MM.1S (cell line): ENCODE measurements at regions not wholly inside any gene's neighbourhood (a gene's known extent, or its start where the extent isn't known, plus 50 kb on each side); places are given as distances from the start of the nearest gene placed in this dataset.

Source experiments
- DNase-seq: peaks from one replicate; pipeline ENCODE4 v3.0.0-alpha.2; 2015
- H2AFZ ChIP-seq: fragments of 300-600 bp; sonication (generic); 2 replicates; pipeline ENCODE4 v1.6.0; 2016; ENCODE audit warnings: antibody characterized with exemption, low read length
- H3F3A ChIP-seq: fragments of 300-600 bp; sonication (generic); 2 replicates; pipeline ENCODE4 v1.6.1; 2016; ENCODE audit warnings: mild to moderate bottlenecking, antibody characterized with exemption, low read length, moderate library complexity, mixed read lengths; ENCODE audit not compliant: insufficient read depth
- H3K27ac ChIP-seq: fragments of 300-600 bp; sonication (generic); 2 replicates; pipeline ENCODE4 v1.5.1; 2016; ENCODE audit warnings: mild to moderate bottlenecking, low read length
- H3K27me3 ChIP-seq: fragments of 300-600 bp; sonication (generic); replicated peaks from 2 replicates; pipeline ENCODE4 v1.6.0; 2016; ENCODE audit warnings: low read length; ENCODE audit not compliant: insufficient read depth
- H3K36me3 ChIP-seq: fragments of 300-600 bp; sonication (generic); replicated peaks from 2 replicates; pipeline ENCODE4 v1.6.1; 2016; ENCODE audit warnings: mild to moderate bottlenecking, low read length, mixed read lengths; ENCODE audit not compliant: insufficient read depth
- H3K4me1 ChIP-seq: fragments of 300-600 bp; sonication (generic); 2 replicates; pipeline ENCODE4 v1.6.1; 2016; ENCODE audit warnings: low read length, mixed read lengths
- H3K4me2 ChIP-seq: fragments of 300-600 bp; sonication (generic); 2 replicates; pipeline ENCODE4 v1.6.0; 2016; ENCODE audit warnings: low read depth, low read length
- H3K4me3 ChIP-seq: fragments of 300-600 bp; sonication (generic); 2 replicates; pipeline ENCODE4 v1.5.1; 2016; ENCODE audit warnings: low read length, mixed read lengths
- H3K79me2 ChIP-seq: fragments of 300-600 bp; sonication (generic); 2 replicates; pipeline ENCODE4 v1.6.1; 2016; ENCODE audit warnings: mixed run types, low read length, mixed read lengths
- H3K9ac ChIP-seq: fragments of 300-600 bp; sonication (generic); 2 replicates; pipeline ENCODE4 v1.6.1; 2016; ENCODE audit warnings: low read length, mixed read lengths
- H3K9me2 ChIP-seq: fragments of 300-600 bp; sonication (generic); replicated peaks from 2 replicates; pipeline ENCODE4 v1.6.1; 2016; ENCODE audit warnings: mild to moderate bottlenecking, low read length, mixed read lengths; ENCODE audit not compliant: insufficient read depth
- H3K9me3 ChIP-seq: fragments of 300-600 bp; sonication (generic); replicated peaks from 2 replicates; pipeline ENCODE4 v1.6.1; 2016; ENCODE audit warnings: mild to moderate bottlenecking, low read length, mixed read lengths; ENCODE audit not compliant: insufficient read depth
- H4K20me1 ChIP-seq: fragments of 300-600 bp; sonication (generic); 2 replicates; pipeline ENCODE4 v1.6.1; 2016; ENCODE audit warnings: mild to moderate bottlenecking, low read length, moderate library complexity, mixed read lengths; ENCODE audit not compliant: insufficient read depth
- EZH2 ChIP-seq: fragments of 300-600 bp; sonication (generic); optimal IDR thresholded peaks from 2 replicates; pipeline ENCODE3; 2017; ENCODE audit warnings: low read depth, mild to moderate bottlenecking, antibody characterized with exemption, low read length, mixed read lengths
- EZH2phosphoT487 ChIP-seq: fragments of 300-600 bp; sonication (generic); IDR thresholded peaks from 2 replicates; pipeline ENCODE4 v1.6.1; 2018; ENCODE audit warnings: antibody characterized with exemption, low read length
- TF ChIP-seq, protein P1 (sequence below): fragments of 300-600 bp; sonication (generic); IDR thresholded peaks from 2 replicates; pipeline ENCODE4 v1.5.1; 2016; ENCODE audit warnings: antibody characterized with exemption, low read length, mixed read lengths

- no peaks in the 10 kb centered on the region for H3K79me2 ChIP-seq
- no peaks in the 10 kb centered on the region for H3K9me2 ChIP-seq
- no peaks in the 10 kb centered on the region for H3K36me3 ChIP-seq
- no peak overlapping the region for H3K4me2 ChIP-seq
- no peak overlapping the region for H3K9ac ChIP-seq
- TF ChIP-seq, protein P1, sequence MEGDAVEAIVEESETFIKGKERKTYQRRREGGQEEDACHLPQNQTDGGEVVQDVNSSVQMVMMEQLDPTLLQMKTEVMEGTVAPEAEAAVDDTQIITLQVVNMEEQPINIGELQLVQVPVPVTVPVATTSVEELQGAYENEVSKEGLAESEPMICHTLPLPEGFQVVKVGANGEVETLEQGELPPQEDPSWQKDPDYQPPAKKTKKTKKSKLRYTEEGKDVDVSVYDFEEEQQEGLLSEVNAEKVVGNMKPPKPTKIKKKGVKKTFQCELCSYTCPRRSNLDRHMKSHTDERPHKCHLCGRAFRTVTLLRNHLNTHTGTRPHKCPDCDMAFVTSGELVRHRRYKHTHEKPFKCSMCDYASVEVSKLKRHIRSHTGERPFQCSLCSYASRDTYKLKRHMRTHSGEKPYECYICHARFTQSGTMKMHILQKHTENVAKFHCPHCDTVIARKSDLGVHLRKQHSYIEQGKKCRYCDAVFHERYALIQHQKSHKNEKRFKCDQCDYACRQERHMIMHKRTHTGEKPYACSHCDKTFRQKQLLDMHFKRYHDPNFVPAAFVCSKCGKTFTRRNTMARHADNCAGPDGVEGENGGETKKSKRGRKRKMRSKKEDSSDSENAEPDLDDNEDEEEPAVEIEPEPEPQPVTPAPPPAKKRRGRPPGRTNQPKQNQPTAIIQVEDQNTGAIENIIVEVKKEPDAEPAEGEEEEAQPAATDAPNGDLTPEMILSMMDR = no peak
- TF ChIP-seq EZH2 (no peak), EZH2phosphoT487 (no peak)
- H3K27ac ChIP-seq = no peak overlapping the region
- H4K20me1 ChIP-seq = no peaks in the 10 kb centered on the region
- no peak for DNase-seq
- no peaks in the 10 kb centered on the region for H3K9me3 ChIP-seq
- no peak overlapping the region for H3K4me3 ChIP-seq
- H3F3A ChIP-seq = no peaks in the 10 kb centered on the region
- H3K27me3 ChIP-seq = no peaks in the 10 kb centered on the region
- H2AFZ ChIP-seq = no peak overlapping the region
- H3K4me1 ChIP-seq = no peaks in the 10 kb centered on the region
Measured at GRCh38 chr1:38239258-38239835, 192.8 kb upstream of the POU3F1 start.

DNA sequence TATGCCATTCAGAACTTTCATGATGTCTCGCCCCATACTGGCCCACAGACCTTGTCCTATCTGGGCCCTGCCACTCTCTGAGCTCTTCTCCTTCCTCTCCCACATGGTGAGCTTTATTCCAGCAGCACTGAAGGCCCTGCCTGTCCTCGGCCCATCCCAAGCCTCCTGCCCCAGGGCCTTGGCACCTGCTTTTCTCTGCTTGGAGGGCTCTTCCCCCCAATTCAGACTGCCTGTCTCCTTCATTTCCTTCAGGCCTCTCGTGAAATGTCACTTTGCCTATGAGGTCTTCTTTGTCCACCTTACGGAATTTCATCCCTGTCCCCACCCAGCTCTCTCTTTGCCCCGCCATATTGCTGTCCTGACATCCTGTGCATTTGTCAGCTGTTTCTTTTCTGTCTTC, 191.7 kb upstream of the POU3F1 start:
- H4K20me1 ChIP-seq = no peaks in the 10 kb centered on the region
- DNase-seq = no peak
- H3K27ac ChIP-seq = no peak overlapping the region
- TF ChIP-seq, protein P1 = no peak
- TF ChIP-seq EZH2 = no peak
- no peak for TF ChIP-seq EZH2phosphoT487
- H3K27me3 ChIP-seq = no peaks in the 10 kb centered on the region
- H3F3A ChIP-seq = no peaks in the 10 kb centered on the region
- no peak overlapping the region for H3K4me3 ChIP-seq
- no peaks in the 10 kb centered on the region for H3K79me2 ChIP-seq
- no peak overlapping the region for H3K9ac ChIP-seq
- H3K9me3 ChIP-seq = no peaks in the 10 kb centered on the region
- H2AFZ ChIP-seq = no peak overlapping the region
- no peaks in the 10 kb centered on the region for H3K4me1 ChIP-seq
- no peaks in the 10 kb centered on the region for H3K36me3 ChIP-seq
- no peak overlapping the region for H3K4me2 ChIP-seq
- H3K9me2 ChIP-seq = no peaks in the 10 kb centered on the region

GRCh38 chr1:38235705-38236104, 189.1 kb upstream of the POU3F1 start:
- no peaks in the 10 kb centered on the region for H3F3A ChIP-seq
- H3K4me3 ChIP-seq = no peak overlapping the region
- no peak overlapping the region for H3K4me2 ChIP-seq
- no peak for TF ChIP-seq EZH2
- no peak for TF ChIP-seq EZH2phosphoT487
- TF ChIP-seq, protein P1 = no peak
- DNase-seq = no peak
- no peak overlapping the region for H3K27ac ChIP-seq
- H3K27me3 ChIP-seq = no peaks in the 10 kb centered on the region
- no peaks in the 10 kb centered on the region for H3K4me1 ChIP-seq
- no peaks in the 10 kb centered on the region for H3K79me2 ChIP-seq
- no peaks in the 10 kb centered on the region for H3K9me3 ChIP-seq
- no peaks in the 10 kb centered on the region for H4K20me1 ChIP-seq
- H3K36me3 ChIP-seq = no peaks in the 10 kb centered on the region
- no peak overlapping the region for H3K9ac ChIP-seq
- no peaks in the 10 kb centered on the region for H3K9me2 ChIP-seq
- H2AFZ ChIP-seq = no peak overlapping the region
